Heart right ventricle (tissue), 16 donors: ENCODE measurements at regions not wholly inside any gene's neighbourhood (a gene's known extent, or its start where the extent isn't known, plus 50 kb on each side); places are given as distances from the start of the nearest gene placed in this dataset.
"Not testable (repeated sequence)": the region's sequence is repeated elsewhere in the genome, so short reads cannot be mapped to it uniquely, and the experiment has no call there.

Source experiments
- ATAC-seq, 8 donors: fragments of 200-7000 bp; cut with Tn5 transposase; one replicate each; pipeline ENCODE4 v1.9.1; 2020; ENCODE audit warnings: mild to moderate bottlenecking in 8 of 8, moderate library complexity in 8 of 8, moderate number of reproducible peaks in 1 of 8
- DNase-seq, 2 donors: peaks; one replicate each; pipeline ENCODE4 v3.0.0-alpha.2; 2020
- H3K27ac ChIP-seq, 10 donors: fragments of 200-600 bp; sonication (generic) in 2 of 10; one replicate each; pipeline versions ENCODE4 v1.5.0 to v1.8.0; 2020 to 2022; ENCODE audit warnings: mild to moderate bottlenecking in 3 of 10
- H3K27me3 ChIP-seq, 7 donors: fragments of 200-600 bp; one replicate each; pipeline ENCODE4 v1.8.0; 2021 to 2022; ENCODE audit warnings: mild to moderate bottlenecking in 2 of 7
- H3K36me3 ChIP-seq, 9 donors: fragments of 200-600 bp; sonication (generic) in 1 of 9; one replicate each; pipeline versions ENCODE4 v1.5.0 to v1.8.0; 2020 to 2022; ENCODE audit warnings: mild to moderate bottlenecking in 2 of 9
- H3K4me1 ChIP-seq, 9 donors: fragments of 200-600 bp; sonication (generic) in 1 of 9; one replicate each; pipeline versions ENCODE4 v1.5.0 to v1.8.0; 2020 to 2022; ENCODE audit warnings: mild to moderate bottlenecking in 4 of 9
- H3K4me3 ChIP-seq, 10 donors: fragments of 200-600 bp; sonication (generic) in 2 of 10; one replicate each; pipeline versions ENCODE4 v1.5.0 to v1.8.0; 2020 to 2022; ENCODE audit warnings: mild to moderate bottlenecking in 7 of 10, moderate library complexity in 2 of 10
- H3K9me3 ChIP-seq, 11 donors: fragments of 200-600 bp in 10 of 11; sonication (generic) in 2 of 11; one replicate each; pipeline versions ENCODE4 v1.5.0 to v1.8.0; 2013 to 2022; ENCODE audit warnings: mild to moderate bottlenecking in 2 of 11, control low read depth in 1 of 11, moderate library complexity in 1 of 11
- CTCF ChIP-seq, 9 donors: fragments of 200-600 bp; sonication (generic) in 2 of 9; IDR thresholded peaks; one replicate each; pipeline versions ENCODE4 v1.5.0 to v1.8.0; 2021 to 2022; ENCODE audit warnings: antibody characterized with exemption in 9 of 9, mild to moderate bottlenecking in 5 of 9, moderate library complexity in 1 of 9
- WGBS, 2 donors: extraction: QIAGEN DNeasy Blood & Tissue Kit; methylation state at CpG; one replicate each; pipeline ENCODE4 v1.1.7; 2013; ENCODE audit warnings: inconsistent platforms in 1 of 2; 5-methylcytosine and 5-hydroxymethylcytosine counted together
- intact Hi-C, 10 donors: fragments of 100-400 bp; cut with DNase I; formaldehyde crosslinking; loops; one replicate each; pipeline versions ENCODE4 v1.11.1 to v1.14.2; 2022
- donor health status: Arrhythmogenic right ventricular cardiomyopathy.
- donor health status: ischemic (EF 13 %, LVEDD 7.1; RV severe dilation, severe dysfunction).
- donor health status: healthy with polysubstance abuse.
- donor health status: DM: no; HTN: yes; CAD: no.
- donor health status: DM: no; HTN: no; CAD: no.
- donor health status: ischemic (EF 25% LVEDD 6.9; RV normal size, moderate dysfunction).
- donor health status: ischemic (EF 25% LVEDD 5.7; RV mildly dilated, moderate dysfunction).
- donor health status: healthy.
- donor health status: DM: yes; HTN: yes; CAD: no.
- donor health status: Ischemic cardiomyopathy.
- donor health status: ischemic (EF 35%, LVEDD 5.7; RV mildly dilated, moderate dysfunction).
- donor health status: nonischemic (EF 11% LVEDD 7.7; RV severe dilation, severe dysfunction).
- donor health status: DM: yes; HTN: yes; CAD: no.
- donor health status: PGD.
- donor health status: ischemic (EF 29% LVEDD 5.4; RV normal size, mild dysfunction).
- donor health status: nonischemic (EF 23%, LVEDD 6.1; RV moderate dilation, normal function).

- H3K36me3 ChIP-seq, result no peaks in the 10 kb centered on the region
- intact Hi-C loops, result loop anchor here in 2 of 10 donors (10.0 kb wide), 2 partner anchors 273 to 703 kb away; no protein-coding TSS in a partner anchor
- peak overlapping the region in 5 of 10 donors; percentile 14 to 56 (median 31) for H3K27ac ChIP-seq
- 33 to 40% methylated on average over 3 of the region's 3 CpGs for WGBS, 2 donors
- ATAC-seq, result peak in 6 of 8 donors; percentile 41 to 87 (median 69)
- DNase-seq, result no peak
- H3K27me3 ChIP-seq, result no peaks in the 10 kb centered on the region
- TF ChIP-seq CTCF (IDR thresholded peaks at IDR 0.05), result no peak
- no peaks in the 10 kb centered on the region for H3K9me3 ChIP-seq
- peaks cover 0 to 28% (median 0%) of the 10 kb centered on the region in 9 donors for H3K4me1 ChIP-seq
- no peak overlapping the region for H3K4me3 ChIP-seq
Measured at GRCh38 chr6:137977814-137978213, 110.8 kb downstream of the TNFAIP3 start.

GRCh38 chr6:137978252-137978896, 111.3 kb downstream of the TNFAIP3 start:
- no peak for TF ChIP-seq CTCF (IDR thresholded peaks at IDR 0.05)
- WGBS, 2 donors, result 61 to 65% methylated on average over 8 of the region's 8 CpGs
- Histone ChIP-seq H3K27me3 (no peaks in the 10 kb centered on the region), H3K9me3 (no peaks in the 10 kb centered on the region), H3K4me3 (no peak overlapping the region), H3K4me1 (peaks cover 0 to 28% (median 0%) of the 10 kb centered on the region in 9 donors), H3K27ac (peak overlapping the region in 4 of 10 donors; percentile 14 to 56 (median 36)), H3K36me3 (no peaks in the 10 kb centered on the region)
- DNase-seq, result no peak
- ATAC-seq, result peak in 6 of 8 donors; percentile 22 to 67 (median 57)
- intact Hi-C loops, result loop anchor here in 2 of 10 donors (10.0 kb wide), 2 partner anchors 274 to 704 kb away; no protein-coding TSS in a partner anchor

- not testable (repeated sequence) for ATAC-seq, H3K4me3 ChIP-seq, H3K9me3 ChIP-seq, H3K36me3 ChIP-seq, H3K27me3 ChIP-seq, DNase-seq, H3K27ac ChIP-seq
- H3K4me1 ChIP-seq, result peaks cover 0 to 27% (median 0%) of the 10 kb centered on the region in 9 donors
- WGBS, 2 donors, result 93% methylated on average over 6 of the region's 6 CpGs
- intact Hi-C loops, result loop anchor here in 2 of 10 donors (10.0 kb wide), 2 partner anchors 274 to 704 kb away; no protein-coding TSS in a partner anchor
Measured at GRCh38 chr6:137979263-137979662, 112.2 kb downstream of the TNFAIP3 start.

GRCh38 chr6:137980777-137981176, 113.7 kb downstream of the TNFAIP3 start:
- WGBS, 2 donors, result 81 to 90% methylated on average over 1 of the region's 1 CpG
- intact Hi-C loops, result no loop called here
- H3K9me3 ChIP-seq, result no peaks in the 10 kb centered on the region
- no peaks in the 10 kb centered on the region for H3K36me3 ChIP-seq
- ATAC-seq, result no peak
- TF ChIP-seq CTCF (IDR thresholded peaks at IDR 0.05), result no peak
- no peak overlapping the region for H3K27ac ChIP-seq
- DNase-seq, result no peak
- peaks cover 0 to 13% (median 0%) of the 10 kb centered on the region in 9 donors for H3K4me1 ChIP-seq
- H3K4me3 ChIP-seq, result no peak overlapping the region
- H3K27me3 ChIP-seq, result no peaks in the 10 kb centered on the region

GRCh38 chr6:137981758-137982157, 114.7 kb downstream of the TNFAIP3 start:
- intact Hi-C loops, result no loop called here
- TF ChIP-seq CTCF (IDR thresholded peaks at IDR 0.05), result no peak
- WGBS, 2 donors, result 80 to 82% methylated on average over 3 of the region's 3 CpGs
- Histone ChIP-seq H3K9me3 (no peaks in the 10 kb centered on the region), H3K36me3 (no peaks in the 10 kb centered on the region), H3K27ac (no peak overlapping the region), H3K27me3 (no peaks in the 10 kb centered on the region), H3K4me3 (no peak overlapping the region), H3K4me1 (peaks cover 0 to 7% (median 0%) of the 10 kb centered on the region in 9 donors)
- DNase-seq (no peak), ATAC-seq (no peak)
